Transverse colon (tissue), 4 donors: ENCODE measurements at regions not wholly inside any gene's neighbourhood (a gene's known extent, or its start where the extent isn't known, plus 50 kb on each side); places are given as distances from the start of the nearest gene placed in this dataset.

ENCODE experiments used
- CTCF ChIP-seq, 5 experiments: fragments of 200-600 bp in 3 of 5; fragments of 450-650 bp in 2 of 5; sonication (generic) in 3 of 5; IDR thresholded peaks; 1 replicate in 2 of 5; 2 replicates in 3 of 5; pipeline ENCODE4 v1.5.1; 2016 to 2017; ENCODE audit warnings: antibody characterized with exemption in 5 of 5, inconsistent platforms in 3 of 5, mild to moderate bottlenecking in 2 of 5, moderate library complexity in 1 of 5
- EP300 ChIP-seq: sonication (generic); formaldehyde crosslinking; IDR thresholded peaks from one replicate; pipeline ENCODE4 v1.6.1; 2017; ENCODE audit warnings: antibody characterized with exemption, low read depth
- POLR2A ChIP-seq: fragments of 450-650 bp; IDR thresholded peaks from one replicate; pipeline ENCODE4 v1.6.1; 2016; ENCODE audit warnings: antibody characterized with exemption, mild to moderate bottlenecking, moderate library complexity
- POLR2AphosphoS5 ChIP-seq, 3 donors: sonication (generic); formaldehyde crosslinking; IDR thresholded peaks; one replicate each; pipeline ENCODE4 v1.6.1; 2016; ENCODE audit warnings: antibody characterized with exemption in 3 of 3

GRCh38 chr9:22625540-22625939 is 178.9 kb downstream of the DMRTA1 start:
- no peak for TF ChIP-seq CTCF (IDR thresholded peaks at IDR 0.05)
- TF ChIP-seq POLR2A = no peak
- no peak for TF ChIP-seq EP300
- no peak for TF ChIP-seq POLR2AphosphoS5 (IDR thresholded peaks at IDR 0.05)
